ENCODE measurements at regions not wholly inside any gene's neighbourhood (a gene's known extent, or its start where the extent isn't known, plus 50 kb on each side); places are given as distances from the start of the nearest gene placed in this dataset.

GRCh38 chr3:132262305-132262704, 54.9 kb upstream of the ACP3 start:
- DNase-seq, result no peak
- Histone ChIP-seq H3K4me3 (no peak overlapping the region), H3K36me3 (replicated peaks in 1 of 2) (no peaks in the 10 kb centered on the region), H3K9me3 (replicated peaks in 1 of 3) (no peaks in the 10 kb centered on the region), H3K27ac (no peak overlapping the region), H3K27me3 (no peaks in the 10 kb centered on the region), H3K4me1 (replicated peaks in 1 of 2) (no peaks in the 10 kb centered on the region)
- WGBS, 4 donors, result 94 to 98% (median 96%) methylated on average over 2 of the region's 2 CpGs
- intact Hi-C loops (cut with DNase I), result no loop called here
- TF ChIP-seq CTCF (IDR thresholded peaks at IDR 0.05) (no peak), POLR2A (IDR thresholded peaks at IDR 0.05) (no peak)

GRCh38 chr3:132262956-132263355, 54.3 kb upstream of the ACP3 start:
- H3K4me3 ChIP-seq, result no peak overlapping the region
- no peaks in the 10 kb centered on the region for H3K27me3 ChIP-seq
- H3K36me3 ChIP-seq (replicated peaks in 1 of 2), result no peaks in the 10 kb centered on the region
- WGBS, 4 donors, result 81 to 86% (median 84%) methylated on average over 2 of the region's 2 CpGs
- DNase-seq, result no peak
- no peaks in the 10 kb centered on the region for H3K9me3 ChIP-seq (replicated peaks in 1 of 3)
- H3K27ac ChIP-seq, result no peak overlapping the region
- TF ChIP-seq CTCF (IDR thresholded peaks at IDR 0.05) (no peak), POLR2A (IDR thresholded peaks at IDR 0.05) (no peak)
- intact Hi-C loops (cut with DNase I), result no loop called here
- H3K4me1 ChIP-seq (replicated peaks in 1 of 2), result no peaks in the 10 kb centered on the region

- TF ChIP-seq POLR2A (IDR thresholded peaks at IDR 0.05) (no peak), CTCF (IDR thresholded peaks at IDR 0.05) (no peak)
- H3K27me3 ChIP-seq, result no peaks in the 10 kb centered on the region
- no peak for DNase-seq
- H3K4me3 ChIP-seq, result no peak overlapping the region
- H3K9me3 ChIP-seq (replicated peaks in 1 of 3), result no peaks in the 10 kb centered on the region
- no peaks in the 10 kb centered on the region for H3K36me3 ChIP-seq (replicated peaks in 1 of 2)
- no peak overlapping the region for H3K27ac ChIP-seq
- intact Hi-C loops (cut with DNase I), result loop anchor here in 1 of 2 donors (5.0 kb wide), 1 partner anchor 72 kb away; no protein-coding TSS in a partner anchor
- no peaks in the 10 kb centered on the region for H3K4me1 ChIP-seq (replicated peaks in 1 of 2)
Observed at GRCh38 chr3:132265028-132265427, 52.2 kb upstream of the ACP3 start.

DNA sequence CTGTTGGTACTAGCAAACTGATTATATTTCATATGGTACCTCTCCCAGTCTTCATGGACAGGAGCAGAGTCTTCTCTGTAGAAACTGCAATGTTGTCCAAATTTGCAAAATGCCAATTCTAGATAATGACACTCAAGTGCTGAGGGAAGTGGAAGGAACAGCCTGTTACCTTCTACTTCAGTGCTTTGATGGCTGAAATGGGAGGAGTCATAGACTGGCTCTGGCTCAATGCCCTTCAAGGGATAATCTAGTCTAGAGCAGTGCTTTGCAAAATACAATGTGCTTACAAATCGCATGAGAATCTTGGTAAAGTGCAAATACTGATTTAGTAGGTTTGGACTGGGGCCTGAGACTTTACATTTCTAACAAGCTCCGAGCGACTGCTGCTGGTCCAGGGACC, 51.7 kb upstream of the ACP3 start:
- DNase-seq, result no peak
- no peak overlapping the region for H3K27ac ChIP-seq
- H3K4me3 ChIP-seq, result no peak overlapping the region
- no peaks in the 10 kb centered on the region for H3K4me1 ChIP-seq (replicated peaks in 1 of 2)
- WGBS, 4 donors, result 92 to 100% (median 98%) methylated on average over 3 of the region's 3 CpGs
- no peaks in the 10 kb centered on the region for H3K9me3 ChIP-seq (replicated peaks in 1 of 3)
- no peaks in the 10 kb centered on the region for H3K36me3 ChIP-seq (replicated peaks in 1 of 2)
- TF ChIP-seq CTCF (IDR thresholded peaks at IDR 0.05) (no peak), POLR2A (IDR thresholded peaks at IDR 0.05) (no peak)
- intact Hi-C loops (cut with DNase I), result loop anchor here in 1 of 2 donors (5.0 kb wide), 1 partner anchor 72 kb away; no protein-coding TSS in a partner anchor
- H3K27me3 ChIP-seq, result no peaks in the 10 kb centered on the region

Measured in adrenal gland (tissue), 9 donors.